GM19438 (cell line): ENCODE measurements at regions not wholly inside any gene's neighbourhood (a gene's known extent, or its start where the extent isn't known, plus 50 kb on each side); places are given as distances from the start of the nearest gene placed in this dataset.
"Not testable (repeated sequence)": the region's sequence is repeated elsewhere in the genome, so short reads cannot be mapped to it uniquely, and the experiment has no call there.

Experiments used
- ATAC-seq: cut with Tn5 transposase; IDR thresholded peaks from one replicate; pipeline ENCODE4 v1.9.1; 2021; ENCODE audit warnings: low read depth; ENCODE audit not compliant: unreplicated experiment

DNA sequence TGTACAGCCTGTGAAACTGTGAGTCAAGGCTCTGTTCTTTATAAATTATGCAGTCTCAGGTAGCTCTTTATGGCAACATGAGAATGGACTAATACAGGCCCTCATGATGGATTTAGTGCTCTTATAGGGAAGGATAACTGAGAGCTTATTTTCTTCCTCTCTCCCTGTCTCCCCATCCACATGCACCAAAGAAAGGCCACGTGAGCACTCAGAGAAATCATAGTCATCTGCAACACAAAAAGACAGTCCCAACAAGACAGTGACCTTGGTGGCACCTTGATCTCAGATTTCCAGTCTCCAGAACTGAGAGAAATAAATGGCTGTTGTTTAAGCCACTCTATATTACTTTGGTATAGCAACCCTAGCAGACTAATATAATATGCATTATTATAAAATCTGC, 2133.6 kb upstream of the ACO1 start:
- ATAC-seq: no peak

DNA sequence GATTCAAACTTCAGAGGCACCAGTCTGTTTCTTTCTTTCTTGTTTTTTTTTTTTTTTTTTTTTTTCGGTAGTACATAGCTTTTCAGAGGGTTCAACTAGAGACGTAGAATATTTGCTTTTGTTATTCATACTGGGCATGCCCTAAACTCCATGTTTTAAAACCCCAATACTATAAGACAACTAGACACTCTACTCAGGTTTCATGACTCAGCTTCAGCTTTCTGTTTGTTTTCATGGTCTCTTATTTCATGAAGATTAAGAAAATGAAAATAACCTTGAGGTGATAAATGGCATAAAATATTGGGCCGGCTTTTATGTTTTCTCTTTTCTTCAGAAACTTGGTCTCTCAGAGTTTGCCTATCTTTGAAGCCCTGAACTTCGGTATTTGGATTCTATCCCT, 2126.3 kb upstream of the ACO1 start:
- ATAC-seq: no peak

DNA sequence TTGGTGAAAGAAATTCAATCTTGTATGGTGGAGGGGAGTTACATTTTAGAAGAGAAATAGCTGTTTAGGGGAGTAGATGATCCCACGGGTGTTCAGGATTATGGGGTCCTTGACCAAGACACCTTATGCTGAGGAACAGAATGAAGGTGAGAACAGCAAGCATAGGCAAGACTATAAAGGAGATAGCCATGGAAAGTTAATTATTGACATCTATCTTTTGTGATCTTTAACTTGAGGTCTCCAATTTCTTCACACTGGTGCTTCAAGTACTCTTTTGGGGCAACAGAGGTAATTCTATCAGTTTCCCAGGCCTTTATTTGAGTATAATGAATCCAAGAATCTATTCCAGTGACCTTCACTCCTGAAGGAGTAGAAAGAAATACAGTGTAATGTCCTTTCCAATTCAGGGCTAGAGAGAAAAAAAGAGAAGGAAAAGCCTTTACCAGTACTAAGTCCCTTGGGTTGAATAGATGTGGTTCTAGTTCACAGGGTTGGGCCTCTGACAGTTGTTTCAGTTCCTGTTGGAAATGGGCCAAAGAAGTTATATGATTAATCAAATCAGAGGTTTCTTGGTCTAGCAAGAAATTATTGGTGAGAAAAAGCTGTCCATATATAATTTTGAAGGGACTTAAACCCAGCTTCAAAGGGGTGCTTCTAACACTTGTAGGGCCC, 2104.1 kb upstream of the ACO1 start:
- peak; percentile 65 for ATAC-seq

DNA sequence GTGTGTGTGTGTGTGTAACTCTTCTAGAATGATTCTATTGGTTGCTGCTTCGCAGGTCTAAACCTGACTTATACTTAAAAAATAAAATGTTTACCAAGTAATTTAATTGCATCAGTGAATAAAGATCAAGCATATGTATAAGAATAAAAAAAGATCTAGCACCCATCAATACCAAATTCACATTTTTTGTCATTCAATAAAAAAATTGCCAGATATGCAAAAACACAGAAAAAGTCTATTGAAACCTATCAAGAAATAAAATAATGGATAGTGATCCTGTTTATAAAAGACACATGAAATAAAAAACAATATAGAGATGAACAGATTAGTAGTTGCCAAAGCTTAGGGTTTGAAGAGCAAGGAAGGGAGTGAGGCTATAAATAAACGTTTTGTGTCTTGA, 2095.0 kb upstream of the ACO1 start:
- no peak for ATAC-seq

DNA sequence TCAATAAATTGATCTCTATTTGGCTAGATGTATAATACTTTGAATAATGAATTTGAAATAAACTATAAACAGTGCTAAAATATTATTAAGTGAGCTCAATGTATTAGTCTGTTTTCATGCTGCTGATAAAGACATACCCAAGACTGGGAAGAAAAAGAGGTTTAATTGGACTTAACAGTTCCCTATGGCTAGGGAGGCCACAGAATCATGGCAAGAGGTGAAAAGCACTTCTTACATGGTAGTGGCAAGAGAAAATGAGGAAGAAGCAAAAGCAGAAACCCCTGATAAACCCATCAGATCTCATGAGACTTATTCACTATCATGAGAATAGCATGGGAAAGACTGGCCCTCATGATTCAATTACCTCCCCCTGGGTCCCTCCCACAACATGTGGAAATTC, 2092.4 kb upstream of the ACO1 start:
- not testable (repeated sequence) for ATAC-seq

DNA sequence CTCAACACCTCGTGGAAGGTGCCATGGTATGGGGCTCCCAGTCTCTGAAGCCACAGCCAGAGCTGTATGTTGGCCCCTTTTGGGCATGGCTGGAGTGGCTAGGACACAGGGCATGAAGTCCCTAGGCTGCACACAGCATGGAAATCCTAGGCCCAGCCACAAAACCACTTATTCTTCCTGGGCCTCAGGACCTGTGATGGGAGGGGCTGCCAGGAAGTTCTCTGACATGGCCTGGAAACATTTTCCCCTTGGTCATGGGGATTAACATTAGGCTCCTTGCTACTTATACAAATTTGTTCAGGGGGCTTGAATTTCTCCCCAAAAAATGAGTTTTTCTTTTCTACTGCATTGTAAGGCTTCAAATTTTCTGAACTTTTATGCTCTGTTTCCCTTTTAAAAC, 2091.2 kb upstream of the ACO1 start:
- no peak for ATAC-seq

DNA sequence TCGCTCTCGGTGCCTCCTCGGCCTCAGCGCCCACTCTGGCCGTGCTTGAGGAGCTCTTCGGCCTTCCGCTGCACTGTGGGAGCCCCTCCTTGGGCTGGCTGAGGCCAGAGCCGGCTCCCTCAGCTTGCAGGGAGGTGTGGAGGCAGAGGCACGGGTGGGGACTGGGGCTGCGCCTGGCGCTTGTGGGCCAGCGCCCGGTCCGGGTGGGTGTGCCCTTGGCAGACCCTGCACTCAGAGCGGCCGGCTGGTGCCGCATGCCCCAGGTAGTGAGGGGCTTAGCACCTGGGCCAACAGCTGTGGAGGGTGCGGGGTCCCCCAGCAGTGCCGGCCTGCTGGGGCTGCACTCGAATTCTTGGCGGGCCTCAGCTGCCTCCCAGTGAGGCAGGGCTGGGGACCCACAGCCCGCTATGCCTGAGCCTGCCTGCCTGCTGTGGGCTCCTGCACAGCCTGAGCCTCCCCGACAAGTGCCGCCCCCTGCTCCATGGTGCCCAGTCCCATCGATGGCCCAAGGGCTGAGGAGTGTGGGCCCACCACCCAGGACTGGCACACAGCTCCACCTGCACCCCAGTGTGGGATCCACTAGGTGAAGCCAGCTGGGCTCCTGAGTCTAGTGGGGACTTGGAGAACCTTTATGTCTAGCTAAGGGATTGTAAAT, 2085.2 kb upstream of the ACO1 start:
- no peak for ATAC-seq

DNA sequence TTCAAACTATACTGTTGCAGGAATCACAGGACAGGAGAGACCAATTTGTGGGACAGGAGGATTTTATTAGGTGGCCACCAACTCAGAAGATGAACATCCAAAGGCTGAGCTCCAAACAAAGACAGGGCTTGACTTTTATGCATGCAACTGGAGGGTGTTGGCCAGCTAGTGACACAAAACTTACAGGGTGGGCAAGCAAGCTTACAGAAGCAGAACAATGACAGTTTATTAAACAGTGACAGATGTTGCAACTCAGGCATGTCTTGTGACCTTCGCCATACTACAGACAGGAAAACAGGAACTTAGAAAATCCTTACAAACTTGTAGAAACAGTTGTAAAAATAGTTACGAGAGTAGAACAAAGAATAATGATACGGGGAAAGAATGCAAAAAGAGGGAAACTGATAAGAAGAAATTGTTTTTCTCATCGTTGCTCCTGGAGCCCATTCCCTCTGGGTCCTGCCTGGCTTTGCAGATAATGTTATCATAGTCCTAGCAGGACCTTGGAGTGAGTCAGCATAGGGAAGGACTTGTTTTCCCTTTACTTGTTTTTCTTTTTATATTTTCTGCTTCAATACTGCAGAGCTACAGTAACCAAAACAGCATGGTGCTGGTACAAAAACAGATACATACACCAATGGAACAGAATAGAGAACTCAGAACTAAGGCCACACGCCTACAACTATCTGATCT, 2083.0 kb upstream of the ACO1 start:
- no peak for ATAC-seq

DNA sequence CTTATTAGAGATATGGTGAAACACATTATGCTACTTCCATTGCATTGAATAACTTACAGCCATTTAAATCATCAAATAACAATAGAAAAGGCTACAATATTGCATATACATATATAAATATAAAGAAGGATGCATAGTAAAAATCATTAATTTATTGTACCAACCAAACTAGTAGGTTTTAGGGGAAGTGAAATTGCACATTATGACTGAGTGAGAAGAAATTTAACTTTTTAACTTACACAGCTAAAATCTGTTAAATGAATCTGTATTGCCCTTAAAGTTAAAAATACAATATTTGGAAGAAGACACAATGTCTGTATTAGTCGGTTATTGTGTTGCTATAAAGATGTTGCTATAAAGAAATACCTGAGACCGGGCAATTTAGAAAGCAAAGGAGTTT, 2073.7 kb upstream of the ACO1 start:
- no peak for ATAC-seq

DNA sequence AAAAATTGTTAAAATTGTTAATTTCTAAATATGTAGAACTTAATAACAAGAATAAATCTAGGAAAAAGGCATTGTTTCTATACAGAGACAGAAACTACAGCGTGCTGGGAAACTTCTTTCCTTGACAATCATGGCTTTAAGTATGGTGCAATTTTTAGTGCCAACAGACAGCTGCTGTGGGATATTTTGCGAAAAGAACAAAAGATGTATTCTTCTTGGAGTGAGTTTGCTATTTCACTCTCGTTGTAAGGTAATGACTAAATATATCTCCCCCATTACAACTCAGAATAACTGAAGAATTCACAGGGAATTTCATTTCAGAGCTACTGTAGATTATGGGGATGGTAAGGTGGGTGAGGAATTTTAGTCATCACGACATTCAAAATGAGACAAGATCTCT, 2055.0 kb upstream of the ACO1 start:
- no peak for ATAC-seq

DNA sequence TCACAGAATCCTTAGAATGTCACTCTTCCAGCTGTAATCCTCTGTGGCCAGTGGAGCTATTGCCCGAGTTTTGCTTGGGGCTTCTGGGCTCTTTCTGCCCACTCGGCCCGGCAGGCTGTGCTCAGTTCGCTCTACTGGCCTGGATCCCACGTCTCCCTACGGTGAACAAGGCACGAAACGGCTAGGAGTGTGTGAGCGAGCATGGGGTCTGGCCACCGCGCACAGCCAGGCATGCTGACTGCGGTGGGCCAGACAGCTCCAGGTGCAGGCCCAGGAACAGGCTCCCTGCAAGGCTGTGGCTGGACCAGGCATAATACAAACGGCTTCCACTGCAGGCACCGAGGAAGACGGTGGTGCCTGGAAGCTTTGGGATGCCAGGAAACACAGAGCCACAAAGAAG, 2035.5 kb upstream of the ACO1 start:
- no peak for ATAC-seq

DNA sequence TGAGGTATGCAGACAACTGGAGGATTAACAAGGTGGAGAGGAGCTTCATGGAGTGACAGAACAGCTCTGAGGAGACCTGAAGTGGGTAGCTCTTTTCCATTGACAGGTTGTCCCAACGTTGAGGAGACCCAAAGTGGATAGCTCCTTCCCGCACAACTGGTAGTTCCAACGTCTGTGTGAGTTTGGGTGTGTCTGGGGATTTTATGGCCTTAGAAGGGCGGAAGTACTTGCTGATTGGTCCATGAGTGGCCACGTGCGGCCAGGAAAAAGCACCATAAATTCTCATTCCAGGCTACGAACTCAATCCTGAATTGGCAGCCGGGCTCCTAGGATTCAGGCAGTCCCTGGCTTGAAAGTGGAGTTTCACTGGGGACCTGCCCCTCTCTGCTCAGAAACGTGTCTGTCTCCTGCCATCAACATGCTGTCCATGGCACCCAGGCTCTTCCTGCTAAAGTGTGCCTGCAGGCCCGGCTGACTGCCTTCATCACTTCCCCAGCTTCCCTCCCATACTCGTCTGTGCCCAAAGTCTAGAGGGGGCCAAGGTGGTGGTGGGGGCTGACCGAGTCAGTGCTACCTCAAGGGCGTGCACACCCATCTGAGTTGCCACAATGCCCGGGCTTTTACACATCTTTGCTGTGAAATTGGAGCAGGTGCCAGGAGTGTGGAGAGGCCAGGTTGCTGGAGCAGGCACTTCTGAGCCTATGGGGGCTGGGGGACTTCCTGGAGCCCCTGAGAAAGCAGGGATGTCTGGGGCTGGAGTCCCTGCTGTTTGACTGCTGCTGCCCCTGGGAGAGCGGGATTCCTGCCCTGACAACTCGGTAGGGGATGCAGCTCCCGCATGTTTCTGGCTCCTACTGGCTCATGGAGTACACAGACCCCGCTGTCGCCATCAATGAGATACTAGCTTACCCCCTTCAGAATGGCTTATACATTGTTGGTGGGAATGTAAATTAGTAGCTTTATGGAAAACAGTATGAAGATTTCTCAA, 2034.6 kb upstream of the ACO1 start:
- ATAC-seq: no peak

DNA sequence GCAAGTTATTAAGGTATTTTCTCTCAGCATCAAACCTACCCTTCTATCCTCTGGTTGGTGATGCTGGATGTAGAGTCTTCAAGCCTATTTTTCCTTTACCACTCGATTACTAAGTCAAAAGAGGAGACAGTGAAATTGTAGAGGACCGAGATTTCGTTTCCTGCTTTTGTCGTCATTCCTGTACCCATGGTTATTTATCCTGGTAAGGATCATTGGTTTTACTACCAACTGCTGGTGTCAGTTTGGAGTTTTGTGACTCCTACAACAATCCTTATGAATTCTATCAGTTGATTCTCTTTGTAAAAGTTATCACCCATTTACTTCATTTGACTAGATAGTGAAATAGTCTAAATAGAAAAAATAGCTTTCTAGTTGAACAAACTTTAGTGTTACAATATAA, 2028.2 kb upstream of the ACO1 start:
- no peak for ATAC-seq

DNA sequence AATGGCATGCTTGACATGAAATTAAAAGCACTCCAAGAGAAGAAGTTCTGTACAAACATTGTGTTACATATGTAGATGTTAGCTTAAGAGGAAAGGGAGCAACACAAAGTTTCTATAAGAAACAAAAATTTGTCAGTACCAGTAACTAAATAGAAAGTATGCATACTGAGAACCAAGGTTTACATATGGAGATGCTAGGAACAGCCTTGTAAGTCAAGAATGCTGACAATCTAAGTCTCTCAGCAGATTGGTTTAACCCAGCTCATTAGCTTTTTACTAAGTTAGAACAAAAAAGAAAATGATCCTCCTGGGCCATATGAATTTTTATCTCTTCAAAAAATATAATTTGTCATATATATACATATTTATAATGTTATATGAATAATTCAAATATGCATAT, 2022.1 kb upstream of the ACO1 start:
- ATAC-seq: no peak

DNA sequence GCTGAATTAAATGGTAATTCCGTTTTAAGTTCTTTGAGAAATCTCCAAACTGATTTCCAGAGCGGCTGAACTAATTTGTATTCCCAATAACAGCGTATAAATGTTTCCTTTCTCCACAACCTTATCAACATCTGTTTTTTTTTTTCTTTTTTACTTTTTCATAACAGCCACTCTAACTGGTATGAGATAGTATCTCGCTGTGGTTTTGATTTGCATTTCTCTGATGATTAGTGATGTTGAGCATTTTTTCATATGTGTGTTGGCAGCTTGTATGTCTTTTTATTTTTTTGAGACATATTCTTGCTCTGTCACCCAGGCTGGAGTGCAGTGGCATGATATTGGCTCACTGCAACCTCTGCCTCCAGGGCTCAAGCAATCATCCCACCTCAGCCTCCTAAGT, 2018.3 kb upstream of the ACO1 start:
- ATAC-seq: not testable (repeated sequence)

DNA sequence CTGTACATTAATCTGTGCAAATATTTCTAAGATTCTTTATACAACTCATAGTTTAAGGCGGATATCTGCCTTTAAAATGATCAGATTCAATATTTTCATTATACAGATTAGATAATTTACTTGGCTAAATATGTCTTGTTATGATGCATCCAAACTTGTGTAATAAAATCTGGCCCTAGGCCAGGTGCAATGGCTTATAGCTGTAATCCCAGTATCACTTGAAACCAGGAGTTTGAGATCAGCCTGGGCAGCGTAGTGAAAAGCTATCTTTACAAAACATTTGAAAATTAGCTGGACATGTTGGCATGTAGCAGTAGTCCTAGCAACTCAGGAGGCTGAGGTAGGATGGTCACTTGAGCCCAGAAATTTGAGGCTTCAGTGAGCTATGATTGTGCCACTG, 2002.2 kb upstream of the ACO1 start:
- ATAC-seq: no peak

DNA sequence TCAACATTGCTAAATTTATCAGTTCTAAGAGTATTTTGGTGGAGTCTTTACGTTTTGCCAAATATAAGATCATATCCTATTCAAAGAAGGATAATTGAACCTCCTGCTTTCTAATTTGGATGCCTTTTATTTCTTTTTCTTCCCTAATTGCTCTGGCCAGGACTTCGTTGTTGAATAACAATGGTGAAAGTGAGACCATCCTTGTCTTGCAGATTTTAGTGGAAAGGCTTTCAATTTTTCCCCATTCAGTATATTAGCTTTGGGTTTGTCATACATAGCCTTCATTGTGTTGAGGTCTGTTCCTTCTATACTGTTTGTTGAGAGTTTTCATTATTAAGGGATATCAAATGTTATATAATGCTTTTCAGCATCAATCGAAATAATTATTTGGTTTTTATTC, 1974.2 kb upstream of the ACO1 start:
- ATAC-seq: no peak

DNA sequence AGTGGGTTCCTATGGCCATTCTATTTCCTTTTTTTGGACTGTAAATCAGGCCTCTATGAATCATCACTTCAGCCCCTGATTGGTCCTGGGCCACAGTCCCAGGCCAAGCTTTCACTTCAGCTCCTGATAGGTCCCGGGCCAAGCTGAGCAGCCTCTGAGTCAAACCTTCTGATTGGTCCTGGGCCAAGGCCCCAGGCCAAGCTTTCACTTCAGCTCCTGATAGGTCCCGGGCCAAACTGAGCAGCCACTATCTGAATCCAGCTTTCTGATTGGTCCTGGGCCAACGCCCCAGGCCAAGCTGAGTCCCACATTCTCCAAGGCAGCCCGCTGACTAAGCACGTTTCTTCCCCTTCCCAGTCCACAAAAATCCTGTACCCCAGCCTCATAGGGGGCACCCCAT, 1972.9 kb upstream of the ACO1 start:
- no peak for ATAC-seq

DNA sequence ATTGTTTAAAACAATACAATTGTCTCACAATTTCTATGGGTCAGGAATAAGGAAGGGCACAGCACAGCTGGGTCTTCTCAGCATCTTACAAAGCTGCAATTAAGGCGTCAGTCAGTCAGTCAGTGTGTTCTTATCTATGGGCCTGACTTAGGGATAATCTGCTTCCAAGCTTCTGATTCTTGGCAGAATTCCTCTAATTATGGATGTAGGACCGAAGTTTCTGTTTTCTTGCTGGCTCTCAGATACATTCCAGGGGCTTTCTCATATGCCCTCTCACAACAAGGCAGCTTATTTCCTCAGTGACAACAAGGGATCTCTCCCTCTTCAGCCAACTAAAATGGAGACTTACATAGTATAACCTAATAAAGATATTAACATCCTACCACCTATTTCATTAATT, 1925.3 kb upstream of the ACO1 start:
- ATAC-seq: no peak

DNA sequence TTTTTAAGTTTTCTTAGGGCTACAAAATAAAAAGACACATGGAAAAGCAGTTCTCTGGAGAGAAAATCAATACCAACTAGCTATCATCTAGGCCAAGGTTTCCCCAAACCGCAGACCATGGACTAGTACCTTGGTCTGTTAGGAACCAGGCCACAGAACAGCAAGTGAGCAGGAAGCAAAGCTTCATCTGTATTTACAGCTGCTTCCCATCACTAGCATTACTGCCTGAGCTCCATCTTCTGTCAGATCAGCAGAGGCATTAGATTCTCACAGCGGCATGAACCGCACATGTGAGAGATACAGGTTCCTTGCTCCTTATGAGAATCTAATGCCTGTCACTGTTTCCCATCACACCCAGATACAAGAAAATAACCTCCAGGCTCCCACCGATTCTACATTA, 1907.6 kb upstream of the ACO1 start:
- no peak for ATAC-seq

DNA sequence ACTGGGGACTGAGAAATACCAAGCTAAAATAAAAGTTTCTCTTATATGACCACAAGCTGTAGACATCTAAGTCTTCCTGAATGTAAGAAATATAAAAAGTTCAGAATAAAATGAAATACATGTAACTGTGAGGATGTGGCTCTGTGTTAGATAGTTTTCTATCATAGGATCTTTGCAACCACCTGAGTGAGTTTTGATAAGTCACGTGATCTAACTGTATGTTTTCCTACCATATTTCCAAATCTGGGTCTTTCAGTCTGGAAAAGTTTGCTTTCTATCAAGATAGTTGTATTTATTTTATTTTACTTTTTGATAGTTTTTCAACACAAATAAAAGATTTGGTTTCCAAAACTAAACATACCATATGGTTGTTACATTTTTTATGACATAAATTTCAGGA, 1905.8 kb upstream of the ACO1 start:
- ATAC-seq: no peak
